ENCODE measurements at regions not wholly inside any gene's neighbourhood (a gene's known extent, or its start where the extent isn't known, plus 50 kb on each side); places are given as distances from the start of the nearest gene placed in this dataset.

- H3K9me3 ChIP-seq, result peaks cover 22% of the 10 kb centered on the region
- no peaks in the 10 kb centered on the region for H3K4me1 ChIP-seq (ENCODE audit: low read depth)
- no peak for TF ChIP-seq CTCF (IDR thresholded peaks at IDR 0.05)
- ATAC-seq (no peak), DNase-seq (no peak)
- H3K36me3 ChIP-seq (ENCODE audit: low read depth), result no peaks in the 10 kb centered on the region
- intact Hi-C loops (cut with DNase I, micrococcal nuclease), result no loop called here
- no peak overlapping the region for H3K4me3 ChIP-seq
These were observed 230.8 kb upstream of the CDH2 start for GRCh38 chr18:28407681-28408080.

DNA sequence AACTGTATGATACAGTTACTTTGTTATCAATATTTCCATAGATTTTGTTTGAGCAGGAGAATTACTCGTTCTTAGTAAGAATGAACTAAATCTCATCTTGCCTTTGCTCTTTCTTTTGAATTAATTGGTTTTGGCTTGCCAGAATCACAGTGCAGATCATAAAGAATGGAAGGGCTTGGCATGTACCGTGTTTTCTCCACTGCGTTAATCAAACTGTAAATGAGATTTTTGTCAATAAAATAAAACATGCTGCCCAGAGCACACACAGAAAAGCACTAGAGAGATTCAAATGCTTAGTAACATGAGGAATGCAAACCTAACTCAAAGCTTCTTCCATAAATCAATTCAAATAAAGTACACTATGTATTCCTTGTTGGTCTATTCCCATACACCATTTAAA is 229.6 kb upstream of the CDH2 start:
- H3K9me3 ChIP-seq, result peaks cover 22% of the 10 kb centered on the region
- ATAC-seq (no peak), DNase-seq (no peak)
- H3K4me1 ChIP-seq (ENCODE audit: low read depth), result no peaks in the 10 kb centered on the region
- intact Hi-C loops (cut with DNase I, micrococcal nuclease), result no loop called here
- no peak overlapping the region for H3K4me3 ChIP-seq
- no peaks in the 10 kb centered on the region for H3K36me3 ChIP-seq (ENCODE audit: low read depth)
- no peak for TF ChIP-seq CTCF (IDR thresholded peaks at IDR 0.05)

- Histone ChIP-seq H3K9me3 (peaks cover 20% of the 10 kb centered on the region), H3K4me3 (no peak overlapping the region), H3K36me3 (ENCODE audit: low read depth) (no peaks in the 10 kb centered on the region), H3K4me1 (ENCODE audit: low read depth) (no peaks in the 10 kb centered on the region)
- intact Hi-C loops (cut with DNase I, micrococcal nuclease), result no loop called here
- DNase-seq (no peak), ATAC-seq (no peak)
- TF ChIP-seq CTCF (IDR thresholded peaks at IDR 0.05), result no peak
These were observed 227.8 kb upstream of the CDH2 start for GRCh38 chr18:28404694-28405093.

DNA sequence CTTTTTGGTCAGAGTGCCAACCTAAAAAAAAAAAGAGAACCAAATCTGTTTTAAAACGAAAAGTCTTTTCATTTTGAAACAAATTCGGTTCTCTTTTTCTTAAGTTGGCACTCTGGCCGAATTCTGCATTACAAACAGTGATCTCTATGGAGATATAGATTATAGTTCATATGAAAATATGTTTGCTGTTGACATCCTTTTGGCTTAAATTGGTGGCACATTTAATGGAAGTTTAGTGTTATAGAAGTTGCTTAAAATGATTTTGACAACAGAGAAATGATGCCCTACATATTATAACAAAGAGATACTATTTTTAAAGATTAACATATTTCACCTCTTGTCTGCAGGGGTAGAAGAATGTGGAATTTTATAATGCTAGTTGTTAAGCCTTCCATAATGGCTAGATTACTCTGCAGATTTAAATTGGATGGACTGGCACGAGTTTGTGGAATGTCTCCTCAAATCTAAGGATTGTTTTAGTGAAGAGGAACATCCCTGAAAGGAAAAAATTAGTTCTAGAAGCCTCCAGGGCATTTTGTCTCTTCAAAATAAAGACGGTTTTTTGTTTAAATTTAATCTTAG is 222.9 kb upstream of the CDH2 start:
- no peak for TF ChIP-seq CTCF (IDR thresholded peaks at IDR 0.05)
- Histone ChIP-seq H3K9me3 (peaks cover 16% of the 10 kb centered on the region), H3K4me1 (ENCODE audit: low read depth) (no peaks in the 10 kb centered on the region), H3K36me3 (ENCODE audit: low read depth) (no peaks in the 10 kb centered on the region), H3K4me3 (no peak overlapping the region)
- intact Hi-C loops (cut with DNase I, micrococcal nuclease), result no loop called here
- no peak for ATAC-seq
- DNase-seq, result no peak

- Histone ChIP-seq H3K4me3 (no peak overlapping the region), H3K9me3 (peaks cover 20% of the 10 kb centered on the region), H3K36me3 (ENCODE audit: low read depth) (no peaks in the 10 kb centered on the region), H3K4me1 (ENCODE audit: low read depth) (no peaks in the 10 kb centered on the region)
- intact Hi-C loops (cut with DNase I, micrococcal nuclease), result no loop called here
- TF ChIP-seq CTCF (IDR thresholded peaks at IDR 0.05), result no peak
- ATAC-seq (no peak), DNase-seq (no peak)
These were observed 221.5 kb upstream of the CDH2 start for GRCh38 chr18:28398471-28398870.

DNA sequence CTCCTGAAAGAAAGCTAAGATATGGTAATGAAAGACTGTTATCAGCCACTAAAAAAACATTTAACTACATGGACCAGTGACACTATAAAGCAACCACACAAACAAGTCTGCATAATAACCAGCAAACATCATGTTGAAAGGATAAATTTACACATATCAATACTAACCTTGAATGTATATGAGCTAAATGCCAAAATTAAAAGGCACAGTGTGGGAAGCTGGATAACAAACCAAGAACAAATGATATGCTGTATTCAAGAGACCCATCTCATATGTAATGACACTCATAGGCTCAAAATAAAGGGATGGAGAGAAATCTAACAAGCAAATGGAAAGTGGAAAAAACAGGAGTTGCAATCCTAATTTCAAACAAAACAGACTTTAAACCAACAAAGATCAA is 213.1 kb upstream of the CDH2 start:
- intact Hi-C loops (cut with DNase I, micrococcal nuclease), result no loop called here
- Histone ChIP-seq H3K4me3 (no peak overlapping the region), H3K9me3 (peaks cover 53% of the 10 kb centered on the region), H3K4me1 (ENCODE audit: low read depth) (no peaks in the 10 kb centered on the region), H3K36me3 (ENCODE audit: low read depth) (no peaks in the 10 kb centered on the region)
- ATAC-seq (no peak), DNase-seq (no peak)
- TF ChIP-seq CTCF (IDR thresholded peaks at IDR 0.05), result no peak

All from mucosa of descending colon (tissue), 3 donors.